Tibial artery (tissue), 4 donors: ENCODE measurements at regions not wholly inside any gene's neighbourhood (a gene's known extent, or its start where the extent isn't known, plus 50 kb on each side); places are given as distances from the start of the nearest gene placed in this dataset.

Experiments used
- DNase-seq, 2 donors: peaks; one replicate each; pipeline ENCODE4 v3.0.0-alpha.2; 2019
- H3K27ac ChIP-seq, 2 donors: fragments of 200-600 bp; sonication (generic) in 1 of 2; 1 replicate in 1 of 2; 2 replicates in 1 of 2; pipeline ENCODE4 v1.5.1; 2018 to 2019; ENCODE audit warnings: mild to moderate bottlenecking in 1 of 2
- H3K27me3 ChIP-seq, 2 donors: fragments of 200-600 bp; sonication (generic) in 1 of 2; one replicate each; pipeline versions ENCODE4 v1.5.1 to v1.6.0; 2016 to 2019
- H3K36me3 ChIP-seq, 3 donors: fragments of 200-600 bp; sonication (generic) in 2 of 3; one replicate each; pipeline ENCODE4 v1.5.1; 2016 to 2019; ENCODE audit warnings: mild to moderate bottlenecking in 2 of 3
- H3K4me1 ChIP-seq, 4 donors: fragments of 200-600 bp; sonication (generic) in 2 of 4; 1 replicate in 3 of 4; 2 replicates in 1 of 4; pipeline ENCODE4 v1.5.1; 2016 to 2019
- H3K4me3 ChIP-seq, 2 donors: fragments of 200-600 bp; sonication (generic) in 1 of 2; 1 replicate in 1 of 2; 2 replicates in 1 of 2; pipeline ENCODE4 v1.5.1; 2018 to 2019; ENCODE audit warnings: mild to moderate bottlenecking in 2 of 2
- H3K9me3 ChIP-seq, 3 donors: fragments of 200-600 bp; sonication (generic) in 1 of 3; one replicate each; pipeline ENCODE4 v1.5.1; 2016 to 2019
- intact Hi-C: fragments of 100-400 bp; cut with DNase I; formaldehyde crosslinking; loops from one replicate; pipeline ENCODE4 v1.15.0; 2023; ENCODE audit warnings: low total_unique reads
- TF ChIP-seq, protein P1 (sequence below), 2 experiments: fragments of 200-600 bp in 1 of 2; fragments of 450-650 bp in 1 of 2; IDR thresholded peaks; one replicate each; pipeline ENCODE4 v1.5.1; 2017 to 2019; ENCODE audit warnings: antibody characterized with exemption in 2 of 2, mild to moderate bottlenecking in 1 of 2, moderate library complexity in 1 of 2

GRCh38 chr15:62643572-62643971, 399.0 kb upstream of the TPM1 start:
- Histone ChIP-seq H3K4me1 (no peaks in the 10 kb centered on the region), H3K27me3 (no peaks in the 10 kb centered on the region), H3K36me3 (no peaks in the 10 kb centered on the region), H3K27ac (no peak overlapping the region), H3K4me3 (no peak overlapping the region), H3K9me3 (no peaks in the 10 kb centered on the region)
- intact Hi-C loops: no loop called here
- TF ChIP-seq, protein P1, sequence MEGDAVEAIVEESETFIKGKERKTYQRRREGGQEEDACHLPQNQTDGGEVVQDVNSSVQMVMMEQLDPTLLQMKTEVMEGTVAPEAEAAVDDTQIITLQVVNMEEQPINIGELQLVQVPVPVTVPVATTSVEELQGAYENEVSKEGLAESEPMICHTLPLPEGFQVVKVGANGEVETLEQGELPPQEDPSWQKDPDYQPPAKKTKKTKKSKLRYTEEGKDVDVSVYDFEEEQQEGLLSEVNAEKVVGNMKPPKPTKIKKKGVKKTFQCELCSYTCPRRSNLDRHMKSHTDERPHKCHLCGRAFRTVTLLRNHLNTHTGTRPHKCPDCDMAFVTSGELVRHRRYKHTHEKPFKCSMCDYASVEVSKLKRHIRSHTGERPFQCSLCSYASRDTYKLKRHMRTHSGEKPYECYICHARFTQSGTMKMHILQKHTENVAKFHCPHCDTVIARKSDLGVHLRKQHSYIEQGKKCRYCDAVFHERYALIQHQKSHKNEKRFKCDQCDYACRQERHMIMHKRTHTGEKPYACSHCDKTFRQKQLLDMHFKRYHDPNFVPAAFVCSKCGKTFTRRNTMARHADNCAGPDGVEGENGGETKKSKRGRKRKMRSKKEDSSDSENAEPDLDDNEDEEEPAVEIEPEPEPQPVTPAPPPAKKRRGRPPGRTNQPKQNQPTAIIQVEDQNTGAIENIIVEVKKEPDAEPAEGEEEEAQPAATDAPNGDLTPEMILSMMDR (IDR thresholded peaks at IDR 0.05): no peak
- no peak for DNase-seq

DNA sequence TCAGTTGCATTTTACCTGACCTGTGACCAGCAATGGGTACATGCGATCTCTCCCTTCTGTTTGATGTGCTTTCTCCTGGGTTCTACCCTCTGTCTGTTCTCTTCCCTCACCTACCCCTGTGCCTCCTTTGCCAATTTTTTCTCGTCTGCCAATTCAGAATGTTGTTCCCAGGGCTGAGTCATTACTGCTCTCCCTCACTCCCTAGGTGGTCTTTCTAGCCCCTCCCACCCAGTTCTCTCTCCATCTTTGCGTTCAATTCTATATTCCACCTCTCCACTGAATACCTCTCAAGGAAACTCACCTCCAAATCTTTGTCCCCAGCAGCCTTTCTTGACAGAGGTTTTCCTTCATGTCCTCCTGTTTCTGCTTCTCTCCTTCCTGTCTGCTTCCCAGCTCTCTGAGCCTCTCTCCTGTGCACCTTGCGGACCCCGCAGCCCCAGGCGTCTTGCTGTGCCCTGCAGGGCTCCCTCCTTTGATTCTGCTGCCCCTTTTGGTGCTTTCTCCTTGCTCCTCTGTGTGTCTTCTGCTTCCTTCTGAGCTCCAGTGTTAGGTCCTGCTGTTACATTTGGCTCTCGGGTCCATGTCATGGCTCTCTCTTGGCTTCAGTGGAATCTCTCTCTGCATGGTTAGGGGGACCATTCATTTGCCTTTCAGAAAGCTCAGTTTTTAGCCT, 398.2 kb upstream of the TPM1 start:
- H3K4me1 ChIP-seq: no peaks in the 10 kb centered on the region
- intact Hi-C loops: no loop called here
- H3K27me3 ChIP-seq: no peaks in the 10 kb centered on the region
- no peaks in the 10 kb centered on the region for H3K36me3 ChIP-seq
- no peak overlapping the region for H3K27ac ChIP-seq
- no peak overlapping the region for H3K4me3 ChIP-seq
- DNase-seq: no peak
- no peaks in the 10 kb centered on the region for H3K9me3 ChIP-seq
- TF ChIP-seq, protein P1 (IDR thresholded peaks at IDR 0.05): no peak

GRCh38 chr15:62644889-62645742, 397.4 kb upstream of the TPM1 start:
- DNase-seq: no peak
- TF ChIP-seq, protein P1 (IDR thresholded peaks at IDR 0.05): no peak
- Histone ChIP-seq H3K9me3 (no peaks in the 10 kb centered on the region), H3K27me3 (no peaks in the 10 kb centered on the region), H3K36me3 (no peaks in the 10 kb centered on the region), H3K4me1 (no peaks in the 10 kb centered on the region), H3K27ac (no peak overlapping the region), H3K4me3 (no peak overlapping the region)
- intact Hi-C loops: loop anchor here (5.0 kb wide), 1 partner anchor 253 kb away; the partner anchor contains the start of gene TLN2

DNA sequence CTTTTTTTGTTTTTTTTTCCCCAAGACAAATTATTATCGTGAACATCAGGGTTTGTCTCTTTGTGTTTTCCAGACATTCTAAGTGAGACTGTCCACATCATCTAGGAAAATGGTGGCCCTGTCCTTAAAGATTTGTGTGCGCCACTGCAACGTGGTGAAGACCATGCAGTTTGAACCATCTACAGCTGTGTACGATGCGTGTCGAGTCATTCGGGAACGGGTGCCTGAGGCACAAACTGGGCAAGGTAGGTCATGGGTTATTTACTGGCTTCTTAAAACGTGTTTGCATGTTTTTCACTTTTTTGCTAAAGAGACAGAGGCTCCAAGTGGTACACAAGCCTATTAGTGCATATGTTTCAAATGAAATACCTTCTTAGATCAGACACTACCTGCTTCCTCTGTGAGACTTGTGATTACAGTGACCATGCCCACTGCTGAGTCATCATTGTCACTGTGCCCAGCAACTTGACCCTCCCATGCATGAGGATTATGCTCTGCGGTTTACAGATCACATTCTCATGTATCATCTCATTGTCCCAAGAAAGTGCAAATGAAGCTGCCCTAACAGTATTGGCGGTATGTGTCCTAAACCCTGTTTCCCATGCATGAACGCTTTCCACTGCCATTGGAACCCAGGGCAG, 395.2 kb upstream of the TPM1 start:
- Histone ChIP-seq H3K27me3 (no peaks in the 10 kb centered on the region), H3K9me3 (no peaks in the 10 kb centered on the region), H3K4me3 (no peak overlapping the region), H3K36me3 (peaks cover 2 to 4% (median 4%) of the 10 kb centered on the region in 3 donors), H3K27ac (no peak overlapping the region), H3K4me1 (no peaks in the 10 kb centered on the region)
- no peak for DNase-seq
- intact Hi-C loops: loop anchor here (5.0 kb wide), 1 partner anchor 255 kb away; the partner anchor contains the start of gene TLN2
- TF ChIP-seq, protein P1 (IDR thresholded peaks at IDR 0.05): no peak

DNA sequence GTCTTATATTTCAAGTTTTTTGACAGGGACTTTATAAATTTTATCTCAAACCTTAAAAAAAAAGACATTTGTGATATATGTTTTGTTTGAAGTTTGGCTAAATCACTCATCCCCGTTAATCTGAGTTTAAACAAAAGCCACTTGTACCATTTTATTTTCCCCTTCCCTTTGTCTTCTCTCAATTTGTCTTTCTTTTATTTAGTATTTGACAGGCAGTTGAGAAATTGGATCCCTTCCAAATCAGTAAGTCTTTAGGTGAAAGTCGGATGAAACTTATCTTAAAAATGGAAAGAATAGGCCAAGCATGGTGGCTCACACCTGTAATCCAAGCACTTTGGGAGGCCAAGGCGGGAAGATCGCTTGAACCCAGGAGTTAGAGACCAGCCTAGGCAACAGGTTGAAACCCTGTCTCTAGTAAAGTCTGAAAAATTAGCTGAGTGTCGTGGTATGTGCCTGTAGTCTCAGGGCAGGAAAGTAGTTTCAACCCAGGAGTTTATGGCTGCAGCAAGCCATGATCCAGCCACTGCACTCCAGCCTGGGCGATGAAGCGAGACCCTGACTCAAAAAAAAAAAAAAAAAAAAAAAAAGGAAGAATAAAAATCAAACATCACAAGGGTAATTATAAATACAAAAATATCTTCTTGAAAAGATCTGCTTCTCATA, 394.6 kb upstream of the TPM1 start:
- Histone ChIP-seq H3K9me3 (no peaks in the 10 kb centered on the region), H3K36me3 (peaks cover 8 to 10% (median 9%) of the 10 kb centered on the region in 3 donors), H3K4me3 (no peak overlapping the region), H3K27me3 (no peaks in the 10 kb centered on the region), H3K4me1 (no peaks in the 10 kb centered on the region), H3K27ac (no peak overlapping the region)
- DNase-seq: no peak
- intact Hi-C loops: loop anchor here (5.0 kb wide), 1 partner anchor 256 kb away; the partner anchor contains the start of gene TLN2
- TF ChIP-seq, protein P1 (IDR thresholded peaks at IDR 0.05): no peak
